Endothelial cell of umbilical vein (primary cell): ENCODE measurements at regions not wholly inside any gene's neighbourhood (a gene's known extent, or its start where the extent isn't known, plus 50 kb on each side); places are given as distances from the start of the nearest gene placed in this dataset.

Experiments
- BruUV-seq: library from RNA; stranded (reverse); fragments of 400-500 nt; replicated peaks from 2 replicates; lab custom pipeline; 2021; lab: Mats Ljungman, UMichigan
- CTCF ChIA-PET: fragments of 300-600, 350-600 bp; sonication (Branson Sonifier 250); formaldehyde crosslinking; loops from one replicate; lab custom pipeline; 2021; ENCODE audit warnings: antibody characterized with exemption, inconsistent platforms; lab: Charles Lee
- POLR2A ChIA-PET: fragments of 300-600, 350-600 bp; sonication (Branson Sonifier 250); formaldehyde crosslinking; loops from one replicate; lab custom pipeline; 2021; ENCODE audit warnings: antibody characterized with exemption, inconsistent platforms; lab: Charles Lee
- DNase-seq: peaks from one replicate; pipeline ENCODE4 v3.0.0-alpha.2; 2011; ENCODE audit warnings: low read depth, low spot score
- FAIRE-seq: peaks from 2 replicates; lab custom pipeline; 2011; peaks lifted over from hg19 to GRCh38; lab: Jason Lieb, UNC
- H2AFZ ChIP-seq: 2 replicates; pipeline ENCODE4 v1.6.0; 2012; ENCODE audit warnings: low read depth, low read length, control low read depth, inconsistent platforms
- H3K27ac ChIP-seq: 2 replicates; pipeline ENCODE4 v1.5.1; 2011; ENCODE audit warnings: low read depth, mild to moderate bottlenecking, control low read depth, low read length, moderate library complexity; ENCODE audit not compliant: insufficient read depth
- H3K27me3 ChIP-seq, 2 experiments: 2 replicates each; pipeline versions ENCODE4 v1.6.0 to v1.6.1; 2011; ENCODE audit warnings: low read length in 2 of 2, mixed read lengths in 1 of 2; ENCODE audit not compliant: control insufficient read depth in 2 of 2, insufficient read depth in 2 of 2
- H3K36me3 ChIP-seq, 2 experiments: 2 replicates in 1 of 2; 3 replicates in 1 of 2; pipeline ENCODE4 v1.5.1; 2011; ENCODE audit warnings: low read length in 2 of 2, mild to moderate bottlenecking in 1 of 2, moderate library complexity in 1 of 2; ENCODE audit not compliant: control insufficient read depth in 2 of 2, insufficient read depth in 2 of 2; ENCODE audit errors: extremely low read depth in 1 of 2
- H3K4me1 ChIP-seq: 3 replicates; pipeline ENCODE4 v1.5.1; 2011; ENCODE audit warnings: mild to moderate bottlenecking, low read length; ENCODE audit not compliant: control insufficient read depth, insufficient read depth; ENCODE audit errors: extremely low read depth
- H3K4me2 ChIP-seq: 2 replicates; pipeline ENCODE4 v1.6.1; 2011; ENCODE audit warnings: low read length, control low read depth, mixed read lengths; ENCODE audit not compliant: insufficient read depth
- H3K4me3 ChIP-seq, 3 experiments: fragments of 200-600 bp in 1 of 3; sonication (generic), shearing (Covaris generic) in 1 of 3; replicated peaks in 1 of 3; 2 replicates each; pipeline ENCODE4 v1.5.1; 2011 to 2016; ENCODE audit warnings: control low read depth in 3 of 3, low read length in 3 of 3, mild to moderate bottlenecking in 2 of 3, inconsistent platforms in 1 of 3, low read depth in 1 of 3, moderate library complexity in 1 of 3; ENCODE audit not compliant: insufficient read depth in 1 of 3
- H3K79me2 ChIP-seq: 2 replicates; pipeline ENCODE4 v1.6.0; 2012; ENCODE audit warnings: low read length, inconsistent platforms; ENCODE audit not compliant: control insufficient read depth, insufficient read depth
- H3K9ac ChIP-seq: replicated peaks from 2 replicates; pipeline ENCODE3; 2011; ENCODE audit warnings: low read length, control low read depth; ENCODE audit not compliant: insufficient read depth; ENCODE audit errors: extremely low read depth
- H3K9me1 ChIP-seq: replicated peaks from 3 replicates; pipeline ENCODE4 v1.6.0; 2011; ENCODE audit warnings: mild to moderate bottlenecking, low read length; ENCODE audit not compliant: control insufficient read depth, insufficient read depth; ENCODE audit errors: extremely low read depth
- H3K9me3 ChIP-seq: replicated peaks from 2 replicates; pipeline ENCODE4 v1.5.1; 2012; ENCODE audit warnings: low read length, inconsistent platforms; ENCODE audit not compliant: control insufficient read depth, insufficient read depth
- H4K20me1 ChIP-seq: replicated peaks from 2 replicates; pipeline ENCODE3; 2011; ENCODE audit warnings: mild to moderate bottlenecking, low read length; ENCODE audit not compliant: control insufficient read depth, insufficient read depth; ENCODE audit errors: extremely low read depth
- CTCF ChIP-seq, 2 donors: IDR thresholded peaks; 1 replicate in 1 of 2; 2 replicates in 1 of 2; pipeline ENCODE4 v1.5.1; 2011; ENCODE audit warnings: low read length in 2 of 2, mild to moderate bottlenecking in 2 of 2, moderate library complexity in 2 of 2, control low read depth in 1 of 2, inconsistent platforms in 1 of 2, low read depth in 1 of 2; ENCODE audit not compliant: insufficient read depth in 1 of 2; ENCODE audit errors: extremely low read depth in 1 of 2
- EZH2 ChIP-seq: IDR thresholded peaks from 2 replicates; pipeline ENCODE4 v1.6.1; 2012; ENCODE audit warnings: borderline replicate concordance, low read depth, mild to moderate bottlenecking, moderate library complexity, low read length, inconsistent platforms; ENCODE audit not compliant: severe bottlenecking
- FOS ChIP-seq: IDR thresholded peaks from 2 replicates; pipeline ENCODE4 v1.6.1; 2011; ENCODE audit warnings: mild to moderate bottlenecking, low read length, moderate library complexity, borderline replicate concordance; ENCODE audit not compliant: insufficient read depth
- GATA2 ChIP-seq: IDR thresholded peaks from 2 replicates; pipeline ENCODE4 v1.7.0; 2011; ENCODE audit warnings: low read depth, mild to moderate bottlenecking, moderate library complexity, mixed read lengths, low read length; ENCODE audit not compliant: insufficient read length, insufficient read depth
- JUN ChIP-seq: IDR thresholded peaks from 2 replicates; pipeline ENCODE4 v1.6.1; 2011; ENCODE audit warnings: borderline replicate concordance, low read depth; ENCODE audit not compliant: insufficient read length, insufficient read depth
- MAX ChIP-seq: IDR thresholded peaks from 2 replicates; pipeline ENCODE4 v1.6.1; 2011; ENCODE audit not compliant: insufficient read depth, insufficient read length
- MYC ChIP-seq: IDR thresholded peaks from one replicate; pipeline ENCODE4 v1.6.1; 2011; ENCODE audit warnings: mild to moderate bottlenecking, low read depth, low read length
- POLR2A ChIP-seq: IDR thresholded peaks from 2 replicates; pipeline ENCODE4 v1.6.1; 2012; ENCODE audit warnings: low read depth, mild to moderate bottlenecking, control low read depth, low read length
- POLR2AphosphoS5 ChIP-seq: IDR thresholded peaks from 2 replicates; pipeline ENCODE4 v1.6.1; 2012; ENCODE audit warnings: low read depth, mild to moderate bottlenecking, control low read depth, low read length, moderate library complexity; ENCODE audit not compliant: insufficient read depth
- dilution Hi-C: fragments of 300-500 bp; cut with MboI; formaldehyde crosslinking; loops from one replicate; pipeline ENCODE4 v1.15.0; 2019; ENCODE audit warnings: low sequenced_read_pairs; ENCODE audit not compliant: extremely low pct_ligation_motif_present
- intact Hi-C: fragments of 100-400 bp; cut with micrococcal nuclease; formaldehyde crosslinking; loops from one replicate; pipeline ENCODE4 v1.10.0; 2022

GRCh38 chr2:34570266-34570872, 971.3 kb upstream of the FAM98A start:
- POLR2A ChIA-PET = no interaction called here
- no peak overlapping the region for H2AFZ ChIP-seq
- FAIRE-seq (no peak), DNase-seq (no peak)
- H3K4me1 ChIP-seq = no peaks in the 10 kb centered on the region
- H3K36me3 ChIP-seq = no peaks in the 10 kb centered on the region
- no peak overlapping the region for H3K9ac ChIP-seq
- H3K4me3 ChIP-seq = no peak overlapping the region
- H3K27ac ChIP-seq = no peak overlapping the region
- TF ChIP-seq FOS = no peak
- TF ChIP-seq JUN = no peak
- no peak for TF ChIP-seq MYC
- no peak for TF ChIP-seq GATA2
- TF ChIP-seq POLR2A = no peak
- TF ChIP-seq CTCF (IDR thresholded peaks at IDR 0.05; ENCODE audit: extremely low read depth in 1 of 2, insufficient read depth in 1 of 2, low read depth in 1 of 2, low read length in 2 of 2) = no peak
- TF ChIP-seq POLR2AphosphoS5 = no peak
- TF ChIP-seq MAX = no peak
- no peak for TF ChIP-seq EZH2
- no peaks in the 10 kb centered on the region for H3K9me1 ChIP-seq
- BruUV-seq = no TSS peak
- no peaks in the 10 kb centered on the region for H3K79me2 ChIP-seq
- intact Hi-C loops = no loop called here
- no peak overlapping the region for H3K4me2 ChIP-seq
- no peaks in the 10 kb centered on the region for H4K20me1 ChIP-seq
- CTCF ChIA-PET = no interaction called here
- peaks cover 3% of the 10 kb centered on the region for H3K9me3 ChIP-seq
- dilution Hi-C loops = no loop called here
- H3K27me3 ChIP-seq = no peaks in the 10 kb centered on the region
